MV-4-11 (cell line): ENCODE measurements at regions not wholly inside any gene's neighbourhood (a gene's known extent, or its start where the extent isn't known, plus 50 kb on each side); places are given as distances from the start of the nearest gene placed in this dataset.

Experiments used
- DNase-seq: peaks from one replicate; lab custom pipeline; 2025; lab: John Stamatoyannopoulos, UW

DNA sequence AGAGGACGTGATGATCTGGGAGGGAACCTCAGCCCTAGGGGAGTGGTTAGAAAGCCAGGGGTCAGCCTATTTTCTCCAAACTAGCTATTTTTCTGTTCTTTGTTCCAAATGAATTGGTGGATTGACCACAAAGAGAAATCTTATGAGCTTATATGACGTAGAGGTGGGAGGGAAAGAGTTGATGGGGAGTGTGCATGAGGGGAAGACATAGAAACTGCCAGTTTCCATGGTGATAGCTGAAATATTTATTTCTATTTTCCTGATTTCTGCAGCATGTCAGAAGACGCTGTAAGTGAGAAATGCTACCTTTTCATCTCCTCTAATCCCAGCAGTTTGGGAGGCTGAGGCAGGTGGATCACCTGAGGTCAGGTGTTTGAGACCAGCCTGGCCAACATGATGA lies 51.4 kb upstream of the CISTR start:
- DNase-seq: no peak

DNA sequence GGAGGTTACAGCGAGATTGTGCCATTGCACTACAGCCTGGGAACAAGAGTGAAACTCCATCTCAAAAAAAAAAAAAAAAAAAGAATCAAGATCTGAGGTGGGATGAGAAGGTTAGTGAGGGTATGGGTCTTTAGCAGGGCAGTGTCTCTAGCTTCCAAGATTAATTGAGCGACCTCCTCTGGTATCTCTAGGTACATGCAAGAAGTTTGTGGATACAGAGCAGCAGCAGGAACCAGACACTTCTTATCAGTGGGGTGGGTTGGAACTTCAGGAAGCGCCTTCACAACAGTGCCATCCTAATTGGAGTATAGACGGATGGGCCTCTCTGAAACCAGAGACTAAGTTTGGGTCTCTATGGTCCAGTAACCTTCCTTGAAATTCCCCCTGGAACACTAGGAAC lies 51.9 kb upstream of the CISTR start:
- DNase-seq: no peak

DNA sequence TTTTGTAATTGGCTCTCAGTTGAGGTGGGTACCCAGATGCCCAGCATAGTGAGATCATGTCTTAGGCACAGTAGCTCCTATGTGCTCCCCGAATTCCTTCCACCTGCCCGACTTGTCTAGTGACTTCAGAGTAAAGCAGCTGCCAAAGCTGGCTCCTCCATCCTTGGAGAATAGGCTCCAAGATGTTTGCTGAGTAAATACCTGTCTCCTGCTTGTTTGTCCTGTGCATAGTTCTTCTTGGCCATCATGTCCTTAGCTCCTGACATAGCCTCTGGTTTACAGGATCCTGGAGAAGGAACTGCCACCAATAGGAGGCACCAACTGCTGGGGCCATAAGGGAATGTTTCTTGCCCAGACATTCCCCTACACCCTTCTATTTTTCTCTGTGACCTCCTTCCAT lies 52.6 kb upstream of the CISTR start:
- DNase-seq: no peak

DNA sequence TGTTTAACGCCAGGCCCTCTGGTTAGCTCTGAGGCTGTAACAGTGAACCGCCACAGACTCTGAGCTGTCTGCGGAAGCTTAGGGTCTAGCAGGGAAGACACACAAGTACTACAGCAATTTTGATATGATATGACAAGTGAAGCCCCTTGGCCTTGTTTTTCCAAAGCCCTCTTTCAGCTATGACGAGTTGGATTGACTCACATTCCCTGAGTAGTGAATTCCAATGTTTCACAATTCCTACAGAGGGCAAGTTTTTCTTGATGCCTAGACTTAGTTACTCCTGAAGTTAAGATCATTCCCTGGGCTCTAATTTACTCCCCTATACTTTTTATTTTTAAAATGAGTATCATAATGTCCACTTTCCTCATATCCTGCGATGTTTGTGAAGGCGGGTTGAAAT lies 53.3 kb upstream of the CISTR start:
- DNase-seq: no peak

DNA sequence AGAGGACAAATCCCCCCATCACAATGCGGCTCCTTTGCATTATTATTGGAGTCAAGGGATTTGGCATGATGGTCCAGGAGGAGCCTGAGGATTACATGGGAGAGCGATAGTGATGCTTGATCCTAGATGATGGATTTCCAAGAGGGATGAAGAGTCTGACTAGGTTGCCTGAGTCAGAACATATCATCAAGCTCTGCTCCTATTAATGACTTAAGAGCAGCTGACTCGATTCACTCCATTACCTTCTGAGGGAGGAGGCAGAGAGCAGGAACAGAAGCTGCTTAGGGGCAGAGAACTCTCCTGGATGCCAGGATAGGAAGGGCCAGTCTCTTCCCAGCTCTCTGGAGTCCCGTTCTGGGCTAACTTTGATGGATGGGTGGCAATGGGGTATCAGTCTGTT lies 54.0 kb upstream of the CISTR start:
- DNase-seq: no peak

DNA sequence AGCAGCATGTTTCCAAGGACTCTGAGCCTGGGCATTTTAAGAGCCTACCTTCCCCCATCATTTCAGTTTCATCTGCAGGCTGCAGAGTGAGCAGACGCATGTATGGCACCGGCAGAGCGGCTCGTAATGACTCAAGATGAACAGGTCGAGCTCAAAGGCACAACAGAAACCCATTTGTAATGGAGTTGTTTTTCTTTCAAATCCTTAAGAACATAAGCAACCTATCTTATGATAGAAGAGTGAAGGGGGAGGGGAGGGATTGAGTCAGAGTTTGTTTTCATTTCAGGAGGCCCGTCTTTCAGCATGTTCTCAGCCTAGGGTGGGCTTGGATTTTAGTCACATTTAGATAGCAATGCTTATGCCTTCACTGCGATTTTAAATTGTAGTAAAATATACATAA lies 54.9 kb upstream of the CISTR start:
- DNase-seq: no peak

DNA sequence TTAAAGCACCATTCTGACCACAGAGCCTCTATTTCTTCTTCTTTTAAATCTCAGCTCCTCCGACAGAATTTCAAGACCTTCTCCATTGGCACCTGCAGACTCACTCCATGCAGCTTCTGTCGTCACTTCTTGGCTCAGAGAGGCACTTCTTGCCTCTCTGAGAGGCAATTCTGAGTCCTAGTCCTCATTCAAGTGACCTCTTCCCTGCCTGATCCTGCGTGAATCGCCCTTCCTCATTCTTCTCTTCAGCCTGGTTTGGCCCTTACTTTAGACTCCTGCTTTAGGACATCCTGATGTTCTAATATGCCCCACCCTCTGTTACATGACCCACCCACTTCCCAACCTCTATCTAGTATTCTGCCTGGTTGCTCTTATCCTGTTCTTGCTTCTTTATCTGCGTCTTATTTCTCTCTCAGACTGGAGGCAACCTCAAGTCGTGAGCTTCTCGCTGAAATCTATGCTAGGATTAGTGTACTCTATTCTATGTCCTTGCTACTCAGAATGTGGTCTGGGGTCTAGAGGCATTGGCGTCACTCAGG lies 55.6 kb upstream of the CISTR start:
- no peak for DNase-seq

DNA sequence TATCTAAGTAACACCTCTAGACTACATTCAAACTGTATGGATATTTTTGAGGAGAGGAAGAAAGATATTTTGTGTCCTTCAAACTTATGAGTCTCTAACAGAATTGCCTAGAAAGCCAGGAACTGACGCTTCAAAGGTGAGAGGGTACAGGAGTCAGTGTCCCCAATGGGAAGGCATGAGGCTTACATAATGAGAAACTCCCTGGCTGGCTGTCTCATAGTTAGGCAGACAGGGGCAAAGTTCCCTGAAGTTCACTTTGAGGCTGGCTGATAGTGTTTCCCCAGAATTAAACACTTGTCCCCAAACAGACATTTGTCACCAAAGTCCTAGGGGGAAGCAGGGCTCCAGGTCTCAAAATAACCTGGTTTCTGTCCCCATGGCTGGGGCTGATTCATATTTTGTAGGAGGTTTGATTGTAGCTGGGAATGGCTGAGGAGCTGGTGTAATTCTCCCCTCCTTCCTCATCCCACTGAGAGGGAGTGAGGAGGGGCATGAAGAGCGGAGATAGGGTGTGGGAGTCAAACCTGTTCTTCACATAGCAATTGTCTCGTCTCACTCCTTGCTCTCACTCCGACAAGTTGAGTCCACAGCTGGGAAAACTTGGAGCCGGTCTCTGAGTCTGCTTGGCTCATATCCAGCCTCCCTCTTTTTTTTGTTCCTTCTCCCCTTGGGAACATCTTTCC lies 56.4 kb upstream of the CISTR start:
- DNase-seq: no peak

DNA sequence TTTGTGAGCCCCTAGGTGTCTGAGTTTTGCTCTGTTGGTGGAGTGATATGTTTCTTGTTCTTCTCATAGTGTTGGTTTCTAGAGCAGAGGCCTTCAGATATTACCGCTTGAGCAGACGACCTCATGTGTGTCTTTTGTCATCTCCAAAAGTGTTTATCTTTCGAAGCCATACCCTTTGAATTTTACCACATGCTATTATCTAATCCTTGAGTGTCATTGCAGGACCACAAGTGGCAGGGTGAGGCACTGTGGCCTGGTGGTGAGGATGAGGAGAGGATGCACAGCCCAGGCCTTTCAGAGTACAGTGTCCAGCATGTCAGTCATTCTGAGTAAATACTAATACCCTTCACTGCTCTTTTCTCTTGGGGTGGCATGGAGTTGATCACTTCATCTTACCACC lies 57.2 kb upstream of the CISTR start:
- no peak for DNase-seq

DNA sequence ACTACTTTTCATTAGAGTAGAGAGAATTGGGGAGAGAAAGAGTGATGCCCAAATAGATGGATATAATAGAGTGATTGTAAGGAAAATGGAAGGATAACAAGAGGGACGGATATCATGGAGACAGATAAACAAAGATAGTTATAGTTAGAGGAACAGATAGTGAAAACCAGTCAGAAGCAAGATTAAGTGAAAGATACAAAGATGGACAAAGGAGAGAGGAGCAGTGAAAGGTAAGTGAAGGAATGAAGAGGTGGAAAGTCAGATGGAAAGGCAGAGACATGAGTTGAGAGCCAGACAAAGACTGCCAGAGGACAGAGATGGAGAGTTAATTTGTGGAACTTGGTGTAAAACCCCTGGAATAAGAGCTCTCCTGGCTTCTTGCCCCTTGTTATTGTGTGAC lies 59.2 kb upstream of the CISTR start:
- no peak for DNase-seq

DNA sequence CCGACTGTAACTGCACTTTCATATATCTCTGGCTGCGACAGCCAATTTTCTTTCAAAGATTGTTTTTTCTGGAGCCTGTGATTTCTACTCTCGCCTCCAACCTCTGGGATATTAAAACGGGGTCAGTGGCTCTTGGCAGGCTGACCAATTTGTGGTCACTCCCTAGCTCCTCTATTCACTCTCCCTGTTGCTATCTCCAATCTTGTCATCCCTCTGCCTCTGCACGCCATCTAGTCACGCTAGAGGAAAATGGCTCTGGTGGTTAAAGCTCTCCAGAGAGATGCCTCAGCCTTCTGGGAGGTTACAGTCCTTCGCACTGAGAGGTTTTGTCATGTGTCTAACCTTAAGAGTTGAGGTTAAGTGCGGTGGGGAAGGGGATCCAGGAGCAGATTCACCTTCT lies 59.8 kb upstream of the CISTR start:
- DNase-seq: no peak

DNA sequence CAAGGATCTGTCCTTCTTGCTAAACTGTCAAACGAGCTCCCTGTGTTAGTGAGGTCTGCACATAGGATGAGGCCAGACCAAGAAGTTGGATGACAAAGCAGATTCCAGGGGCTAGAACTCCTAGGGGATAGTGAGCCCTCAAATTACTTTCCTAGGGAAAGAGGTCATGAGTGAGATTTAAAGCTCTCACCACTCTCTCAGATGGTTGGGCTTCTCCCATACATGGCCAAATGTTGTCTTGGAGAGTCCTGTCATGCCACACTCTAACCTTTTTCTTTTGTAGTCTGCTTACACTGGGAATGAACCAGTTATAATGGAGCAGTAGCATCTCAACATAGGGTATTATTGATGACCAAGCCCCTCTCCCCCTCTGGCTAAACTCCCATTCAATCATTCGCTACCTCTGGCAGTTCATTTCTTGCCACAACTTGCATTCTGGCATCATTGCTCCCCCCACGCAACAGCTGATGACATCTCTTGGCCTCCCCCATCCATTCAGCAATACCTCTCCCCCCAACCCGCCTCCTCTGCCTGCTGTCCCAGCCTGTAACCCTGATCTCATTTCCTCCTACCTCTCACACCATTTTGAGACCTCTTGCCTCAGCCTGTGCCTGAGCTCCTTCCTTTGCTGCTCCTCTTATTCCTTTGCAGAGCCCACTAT lies 64.7 kb upstream of the CISTR start:
- DNase-seq: no peak

DNA sequence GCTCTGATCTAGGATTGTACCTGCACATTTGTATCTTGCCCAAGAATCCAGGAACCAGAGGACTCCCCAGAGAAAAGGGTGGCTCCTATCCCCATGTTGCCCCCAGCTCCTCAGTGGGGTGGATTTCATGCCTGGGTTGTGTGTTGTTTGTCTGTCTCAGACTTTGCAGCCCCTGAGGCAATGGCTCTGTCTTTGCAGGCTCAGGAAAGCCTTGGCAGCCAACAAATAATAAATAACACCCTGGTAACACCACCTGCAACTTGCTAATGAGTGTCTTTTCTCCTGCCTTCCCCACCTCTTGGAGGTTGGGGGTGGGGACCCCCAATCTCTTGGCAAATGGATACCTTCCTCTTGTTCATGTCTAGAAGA lies 65.2 kb upstream of the CISTR start:
- no peak for DNase-seq

DNA sequence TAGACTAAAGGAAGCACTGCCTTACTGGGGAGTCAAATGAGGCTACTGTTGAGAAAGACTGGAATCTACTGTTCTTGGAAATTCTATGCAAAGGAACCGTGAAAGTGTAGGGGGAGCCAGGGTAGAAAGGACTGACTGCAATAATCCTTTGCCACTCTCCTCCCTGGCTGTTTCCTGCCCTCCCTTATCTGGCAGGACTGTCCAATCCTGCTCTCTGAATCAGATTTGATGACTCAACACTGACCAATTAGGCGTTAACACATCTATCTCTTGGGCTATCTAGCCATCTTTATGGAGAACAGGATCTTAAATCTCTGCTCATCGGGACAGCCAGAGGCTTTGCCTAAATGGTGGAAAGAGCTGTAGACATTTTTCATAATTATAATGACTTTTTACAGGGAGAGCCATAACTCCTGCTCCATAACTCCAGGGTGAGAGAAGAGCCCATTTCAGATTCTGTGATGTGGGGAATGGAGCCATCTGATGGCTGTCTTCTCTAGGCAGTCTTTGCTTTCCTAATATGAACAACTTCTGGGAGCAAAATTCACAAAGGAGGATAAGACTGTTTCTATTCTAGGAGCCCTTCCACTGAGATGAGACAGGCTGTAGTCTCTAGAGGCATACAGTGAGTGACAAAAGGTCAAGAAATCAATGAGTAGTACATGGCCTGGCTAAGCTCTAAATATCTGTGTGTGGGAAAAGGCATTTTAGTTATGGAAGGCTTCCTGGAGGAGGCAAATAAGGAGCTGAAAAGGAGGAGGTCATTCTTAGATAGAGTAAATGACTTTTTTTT lies 68.9 kb upstream of the CISTR start:
- DNase-seq: no peak

DNA sequence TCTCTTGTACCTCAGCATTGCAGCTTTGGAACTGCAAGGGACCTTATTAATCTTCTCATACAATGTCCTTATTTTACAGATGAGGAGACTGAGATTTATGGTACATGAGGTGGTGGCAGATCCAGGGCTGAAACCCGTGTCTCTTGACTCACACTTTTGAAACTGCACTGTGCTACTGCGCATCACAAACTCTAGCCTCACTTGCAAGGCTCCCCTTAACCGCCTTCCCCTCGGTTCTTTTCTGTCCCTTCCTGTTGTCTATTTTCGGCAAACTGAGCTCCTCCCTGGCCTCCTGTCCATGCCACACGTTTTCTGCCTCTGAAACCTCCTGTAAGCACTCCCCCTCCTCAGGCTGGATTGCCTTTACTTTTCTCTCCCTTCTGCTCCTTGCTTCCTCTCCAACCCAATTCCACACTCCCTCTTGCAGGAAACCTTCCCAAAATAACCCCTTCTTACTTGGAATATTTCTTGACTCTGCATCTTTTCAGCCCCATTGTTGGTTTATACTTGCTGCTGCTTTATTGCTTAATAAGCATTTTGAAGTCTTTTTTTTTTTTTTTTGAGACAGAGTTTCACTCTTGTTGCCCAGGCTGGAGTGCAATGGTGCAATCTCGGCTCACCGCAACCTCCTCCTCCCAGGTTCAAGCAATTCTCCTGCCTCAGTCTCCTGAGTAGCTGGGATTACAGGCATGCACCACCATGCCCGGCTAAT lies 72.4 kb upstream of the CISTR start:
- DNase-seq: no peak

DNA sequence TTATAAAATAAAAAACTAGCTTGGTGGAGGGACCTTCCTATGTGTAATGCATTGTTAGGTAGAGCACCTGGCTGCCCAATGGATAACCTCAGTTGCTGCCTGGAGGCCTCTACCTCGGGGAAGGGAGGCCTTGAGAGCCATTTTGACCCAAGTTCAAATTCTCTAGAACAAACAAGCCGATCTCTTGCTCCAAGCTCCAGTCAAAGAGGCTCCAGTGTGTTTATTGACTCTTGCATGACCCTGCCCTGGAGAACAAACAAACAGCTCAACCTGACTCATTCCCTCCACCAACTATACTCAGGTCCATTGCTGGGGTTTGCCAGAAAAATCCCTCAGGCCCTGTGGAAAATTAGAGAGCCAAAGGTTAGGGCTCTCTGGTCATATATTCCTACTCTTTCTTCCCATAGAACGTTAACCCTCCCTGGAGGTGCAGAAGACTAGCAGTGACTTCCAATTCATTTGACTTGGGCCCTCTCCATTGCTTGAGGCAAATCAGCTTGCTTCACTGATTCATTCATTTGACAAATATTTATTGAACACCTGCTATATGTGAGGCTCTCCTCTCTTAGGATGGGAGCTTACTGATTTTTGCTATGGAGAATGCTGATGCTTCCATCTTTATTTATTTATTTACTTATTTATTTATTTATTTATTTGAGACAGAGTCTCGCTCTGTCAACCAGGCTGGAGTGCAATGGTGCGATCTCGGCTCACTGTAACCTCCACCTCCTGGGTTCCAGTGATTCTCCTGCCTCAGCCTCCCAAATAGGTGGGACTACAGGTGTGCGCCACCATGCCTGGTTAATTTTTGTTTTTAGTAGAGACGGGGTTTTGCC lies 73.7 kb upstream of the CISTR start:
- DNase-seq: no peak

DNA sequence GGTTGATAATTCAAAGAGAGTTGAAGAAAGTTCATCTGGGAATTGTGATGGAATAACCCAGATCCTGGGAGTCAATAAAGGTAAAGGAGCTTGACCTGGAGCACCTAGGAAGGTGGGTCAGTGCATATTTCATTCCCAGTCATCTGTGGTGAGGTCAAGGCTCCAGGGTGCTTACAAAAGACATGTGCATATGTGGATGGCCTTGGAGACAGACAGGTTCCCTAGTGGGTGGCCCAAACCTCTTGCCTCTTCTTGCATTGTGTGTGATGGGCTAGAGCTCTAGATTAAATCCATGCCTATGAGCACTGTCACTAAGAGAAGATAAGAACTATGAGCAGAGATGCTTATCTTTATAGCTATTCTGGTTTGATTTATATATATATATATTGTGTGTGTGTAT lies 75.5 kb upstream of the CISTR start:
- no peak for DNase-seq

DNA sequence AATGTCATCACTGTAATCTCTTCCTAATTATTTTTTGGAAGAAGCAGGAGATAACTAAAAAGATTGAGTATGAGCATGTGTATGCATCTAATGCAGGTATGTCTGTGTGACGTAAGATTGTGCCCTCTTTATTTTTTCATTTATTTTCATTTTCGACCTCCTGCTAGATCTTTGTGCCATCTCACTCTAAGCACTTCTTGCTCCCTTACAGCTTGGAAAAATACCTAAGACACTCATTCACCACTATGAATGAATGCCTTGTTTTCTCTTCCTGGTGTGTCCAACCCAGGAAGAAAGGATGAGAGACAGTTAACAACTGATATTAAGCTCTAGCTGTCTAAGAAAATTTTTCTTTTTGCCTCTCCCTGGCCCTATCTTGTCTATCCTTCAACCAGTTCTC lies 76.8 kb upstream of the CISTR start:
- DNase-seq: no peak

DNA sequence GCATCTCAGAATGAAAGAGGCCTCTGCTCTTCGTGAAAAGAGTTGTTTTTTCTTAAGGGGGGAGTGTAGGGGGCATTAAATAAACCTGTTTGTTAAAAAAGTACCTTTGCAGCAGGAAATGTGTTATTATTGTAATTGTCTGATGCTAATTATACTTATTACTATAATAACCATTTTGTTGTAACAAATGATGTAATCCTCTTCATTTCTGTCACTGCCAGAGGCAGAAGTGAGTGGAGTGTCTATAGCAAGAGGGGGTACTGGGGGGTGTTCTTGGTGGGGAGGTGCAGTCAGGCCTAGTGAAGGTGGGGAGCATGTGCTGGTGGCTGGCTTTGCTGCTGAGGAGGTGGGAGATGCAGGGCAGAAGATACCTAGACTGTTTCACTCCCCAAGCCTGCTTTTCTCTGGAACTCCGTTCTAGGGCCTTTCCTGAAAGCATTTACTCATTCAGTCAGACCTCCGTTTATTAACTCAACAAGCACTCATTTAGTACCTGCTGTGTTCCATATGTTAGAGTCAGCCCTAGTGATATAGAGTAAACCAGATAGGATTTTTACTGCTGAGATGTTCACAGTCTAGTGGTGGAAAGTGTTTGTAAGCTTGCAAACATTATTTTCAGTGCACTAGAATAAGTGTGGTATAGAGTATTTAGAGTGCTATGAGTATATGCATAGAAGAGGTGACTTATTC lies 77.5 kb upstream of the CISTR start:
- DNase-seq: no peak

DNA sequence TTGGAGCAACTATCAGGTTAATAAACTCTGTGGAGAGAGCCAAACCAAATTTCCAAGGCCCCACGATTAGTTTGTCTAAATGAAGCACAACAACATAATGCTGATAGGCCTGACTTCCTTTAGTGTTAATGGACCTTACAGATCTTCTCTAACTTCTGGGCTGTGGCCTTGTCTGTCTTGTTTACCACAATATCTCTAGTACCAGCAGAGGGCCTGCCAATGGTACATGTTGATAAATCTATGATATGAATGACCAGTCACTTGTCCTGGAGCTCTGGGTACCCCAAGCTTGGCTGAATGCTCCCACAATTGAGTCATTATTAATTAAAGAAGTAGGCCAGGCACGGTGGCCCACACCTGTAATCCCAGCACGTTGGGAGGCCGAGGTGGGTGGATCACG lies 78.9 kb upstream of the CISTR start:
- no peak for DNase-seq

DNA sequence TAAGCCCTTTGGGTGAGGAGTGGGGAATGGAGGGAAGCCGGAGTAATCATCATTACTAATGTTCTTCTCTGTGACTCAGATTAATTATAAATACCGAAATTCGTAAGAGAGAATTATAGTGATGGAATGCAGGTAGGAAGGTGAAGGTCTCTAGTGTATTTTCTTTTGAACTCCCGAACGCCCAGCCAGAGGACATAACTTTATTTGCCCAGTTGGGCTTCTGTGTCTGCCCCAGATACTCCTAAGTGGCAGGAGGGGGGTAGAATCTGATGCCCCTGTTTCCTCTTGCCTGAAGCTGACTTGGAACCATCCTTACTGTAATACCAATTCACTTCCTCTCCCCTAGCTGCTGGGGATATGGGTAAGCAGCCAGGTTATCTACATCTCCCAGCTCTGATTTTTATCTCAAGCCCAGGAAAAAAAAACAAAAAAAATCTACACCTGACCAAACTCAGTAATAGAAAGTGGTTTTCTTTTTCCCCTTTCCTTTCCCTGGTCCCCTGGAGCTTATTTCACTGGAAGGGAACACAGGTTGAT lies 84.4 kb upstream of the CISTR start:
- no peak for DNase-seq
